ENCODE measurements at regions not wholly inside any gene's neighbourhood (a gene's known extent, or its start where the extent isn't known, plus 50 kb on each side); places are given as distances from the start of the nearest gene placed in this dataset.

GRCh38 chr18:37689841-37690240, 124.2 kb upstream of the CELF4 start:
- no peak for DNase-seq
- WGBS (ENCODE audit: insufficient coverage) = no CpG with 5 or more reads among the region's 1 CpG
- Mint-ChIP-seq H3K27ac (no peak overlapping the region), H3K27me3 (no peaks in the 10 kb centered on the region), H3K9me3 (peaks cover 0 to 4% (median 3%) of the 10 kb centered on the region in 3 donors), H3K4me3 (no peak overlapping the region), H3K4me1 (no peaks in the 10 kb centered on the region), H3K36me3 (no peaks in the 10 kb centered on the region)
- no peak overlapping the region for H3K4me3 ChIP-seq (ENCODE audit: control insufficient read depth in 1 of 2, extremely low read depth in 1 of 2, low read length in 1 of 2)
- H3K27me3 ChIP-seq (replicated peaks in 1 of 2; ENCODE audit: control insufficient read depth in 2 of 2, extremely low read depth in 1 of 2, insufficient read depth in 2 of 2, low read length in 1 of 2) = no peaks in the 10 kb centered on the region
- no peak for ATAC-seq (replicated peaks in 1 of 4)
- H3K4me1 ChIP-seq (ENCODE audit: control insufficient read depth in 1 of 2, extremely low read depth in 1 of 2, insufficient read depth in 2 of 2, low read length in 2 of 2) = no peaks in the 10 kb centered on the region
- no peaks in the 10 kb centered on the region for H3K9me3 ChIP-seq
- no peak overlapping the region for H3K27ac ChIP-seq (ENCODE audit: low read length)
- no peaks in the 10 kb centered on the region for H3K36me3 ChIP-seq (ENCODE audit: control insufficient read depth in 2 of 2, extremely low read depth in 1 of 2, insufficient read depth in 1 of 2, low read length in 1 of 2)
- CTCF ChIA-PET = no interaction called here
- POLR2A ChIA-PET = no interaction called here

- no peaks in the 10 kb centered on the region for H3K4me1 ChIP-seq (ENCODE audit: control insufficient read depth in 1 of 2, extremely low read depth in 1 of 2, insufficient read depth in 2 of 2, low read length in 2 of 2)
- WGBS (ENCODE audit: insufficient coverage) = 80% methylated on average over 2 of the region's 3 CpGs
- ChIA-PET CTCF (no interaction called here), POLR2A (no interaction called here)
- Mint-ChIP-seq H3K27ac (no peak overlapping the region), H3K27me3 (no peaks in the 10 kb centered on the region), H3K36me3 (no peaks in the 10 kb centered on the region), H3K9me3 (peaks cover 0 to 6% (median 2%) of the 10 kb centered on the region in 3 donors), H3K4me1 (no peaks in the 10 kb centered on the region), H3K4me3 (no peak overlapping the region)
- no peaks in the 10 kb centered on the region for H3K9me3 ChIP-seq
- H3K36me3 ChIP-seq (ENCODE audit: control insufficient read depth in 2 of 2, extremely low read depth in 1 of 2, insufficient read depth in 1 of 2, low read length in 1 of 2) = no peaks in the 10 kb centered on the region
- H3K27me3 ChIP-seq (replicated peaks in 1 of 2; ENCODE audit: control insufficient read depth in 2 of 2, extremely low read depth in 1 of 2, insufficient read depth in 2 of 2, low read length in 1 of 2) = no peaks in the 10 kb centered on the region
- H3K27ac ChIP-seq (ENCODE audit: low read length) = no peak overlapping the region
- DNase-seq (no peak), ATAC-seq (replicated peaks in 1 of 4) (no peak)
- H3K4me3 ChIP-seq (ENCODE audit: control insufficient read depth in 1 of 2, extremely low read depth in 1 of 2, low read length in 1 of 2) = no peak overlapping the region
Measured at GRCh38 chr18:37684590-37684989, 119.0 kb upstream of the CELF4 start.

- ATAC-seq (replicated peaks in 1 of 4) (no peak), DNase-seq (no peak)
- Mint-ChIP-seq H3K36me3 (no peaks in the 10 kb centered on the region), H3K27ac (no peak overlapping the region), H3K4me3 (no peak overlapping the region), H3K4me1 (no peaks in the 10 kb centered on the region), H3K27me3 (no peaks in the 10 kb centered on the region), H3K9me3 (peaks cover 0 to 6% (median 2%) of the 10 kb centered on the region in 3 donors)
- 83% methylated on average over 3 of the region's 5 CpGs for WGBS (ENCODE audit: insufficient coverage)
- H3K27me3 ChIP-seq (replicated peaks in 1 of 2; ENCODE audit: control insufficient read depth in 2 of 2, extremely low read depth in 1 of 2, insufficient read depth in 2 of 2, low read length in 1 of 2) = no peaks in the 10 kb centered on the region
- H3K9me3 ChIP-seq = no peaks in the 10 kb centered on the region
- H3K36me3 ChIP-seq (ENCODE audit: control insufficient read depth in 2 of 2, extremely low read depth in 1 of 2, insufficient read depth in 1 of 2, low read length in 1 of 2) = no peaks in the 10 kb centered on the region
- ChIA-PET POLR2A (no interaction called here), CTCF (no interaction called here)
- no peak overlapping the region for H3K27ac ChIP-seq (ENCODE audit: low read length)
- H3K4me3 ChIP-seq (ENCODE audit: control insufficient read depth in 1 of 2, extremely low read depth in 1 of 2, low read length in 1 of 2) = no peak overlapping the region
- H3K4me1 ChIP-seq (ENCODE audit: control insufficient read depth in 1 of 2, extremely low read depth in 1 of 2, insufficient read depth in 2 of 2, low read length in 2 of 2) = no peaks in the 10 kb centered on the region
Measured at GRCh38 chr18:37684183-37684582, 118.6 kb upstream of the CELF4 start.

GRCh38 chr18:37680911-37681310, 115.3 kb upstream of the CELF4 start:
- DNase-seq (no peak), ATAC-seq (replicated peaks in 1 of 4) (no peak)
- WGBS (ENCODE audit: insufficient coverage) = 100% methylated on average over 1 of the region's 3 CpGs
- Histone ChIP-seq H3K4me1 (ENCODE audit: control insufficient read depth in 1 of 2, extremely low read depth in 1 of 2, insufficient read depth in 2 of 2, low read length in 2 of 2) (no peaks in the 10 kb centered on the region), H3K9me3 (no peaks in the 10 kb centered on the region), H3K4me3 (ENCODE audit: control insufficient read depth in 1 of 2, extremely low read depth in 1 of 2, low read length in 1 of 2) (no peak overlapping the region), H3K27ac (ENCODE audit: low read length) (no peak overlapping the region), H3K27me3 (replicated peaks in 1 of 2; ENCODE audit: control insufficient read depth in 2 of 2, extremely low read depth in 1 of 2, insufficient read depth in 2 of 2, low read length in 1 of 2) (no peaks in the 10 kb centered on the region), H3K36me3 (ENCODE audit: control insufficient read depth in 2 of 2, extremely low read depth in 1 of 2, insufficient read depth in 1 of 2, low read length in 1 of 2) (no peaks in the 10 kb centered on the region)
- Mint-ChIP-seq H3K27ac (no peak overlapping the region), H3K4me3 (no peak overlapping the region), H3K36me3 (no peaks in the 10 kb centered on the region), H3K27me3 (no peaks in the 10 kb centered on the region), H3K4me1 (no peaks in the 10 kb centered on the region), H3K9me3 (peaks cover under 1 to 6% (median 2%) of the 10 kb centered on the region in 3 donors)
- CTCF ChIA-PET = no interaction called here
- POLR2A ChIA-PET = no interaction called here

GRCh38 chr18:37676276-37676675, 110.7 kb upstream of the CELF4 start:
- no peaks in the 10 kb centered on the region for H3K27me3 ChIP-seq (replicated peaks in 1 of 2; ENCODE audit: control insufficient read depth in 2 of 2, extremely low read depth in 1 of 2, insufficient read depth in 2 of 2, low read length in 1 of 2)
- ChIA-PET POLR2A (no interaction called here), CTCF (no interaction called here)
- H3K4me1 Mint-ChIP-seq = no peaks in the 10 kb centered on the region
- DNase-seq = no peak
- no peak overlapping the region for H3K4me3 Mint-ChIP-seq
- no peak overlapping the region for H3K27ac Mint-ChIP-seq
- H3K9me3 ChIP-seq = no peaks in the 10 kb centered on the region
- WGBS (ENCODE audit: insufficient coverage) = no CpG with 5 or more reads among the region's 1 CpG
- H3K36me3 ChIP-seq (ENCODE audit: control insufficient read depth in 2 of 2, extremely low read depth in 1 of 2, insufficient read depth in 1 of 2, low read length in 1 of 2) = no peaks in the 10 kb centered on the region
- ATAC-seq (replicated peaks in 1 of 4) = no peak
- no peaks in the 10 kb centered on the region for H3K4me1 ChIP-seq (ENCODE audit: control insufficient read depth in 1 of 2, extremely low read depth in 1 of 2, insufficient read depth in 2 of 2, low read length in 2 of 2)
- no peak overlapping the region for H3K27ac ChIP-seq (ENCODE audit: low read length)
- no peaks in the 10 kb centered on the region for H3K27me3 Mint-ChIP-seq
- peaks cover 0 to 5% (median 0%) of the 10 kb centered on the region in 3 donors for H3K9me3 Mint-ChIP-seq
- no peak overlapping the region for H3K4me3 ChIP-seq (ENCODE audit: control insufficient read depth in 1 of 2, extremely low read depth in 1 of 2, low read length in 1 of 2)
- H3K36me3 Mint-ChIP-seq = no peaks in the 10 kb centered on the region

GRCh38 chr18:37675699-37676098, 110.1 kb upstream of the CELF4 start:
- Histone ChIP-seq H3K4me3 (ENCODE audit: control insufficient read depth in 1 of 2, extremely low read depth in 1 of 2, low read length in 1 of 2) (no peak overlapping the region), H3K36me3 (ENCODE audit: control insufficient read depth in 2 of 2, extremely low read depth in 1 of 2, insufficient read depth in 1 of 2, low read length in 1 of 2) (no peaks in the 10 kb centered on the region), H3K4me1 (ENCODE audit: control insufficient read depth in 1 of 2, extremely low read depth in 1 of 2, insufficient read depth in 2 of 2, low read length in 2 of 2) (no peaks in the 10 kb centered on the region), H3K27ac (ENCODE audit: low read length) (no peak overlapping the region), H3K27me3 (replicated peaks in 1 of 2; ENCODE audit: control insufficient read depth in 2 of 2, extremely low read depth in 1 of 2, insufficient read depth in 2 of 2, low read length in 1 of 2) (no peaks in the 10 kb centered on the region), H3K9me3 (no peaks in the 10 kb centered on the region)
- Mint-ChIP-seq H3K4me3 (no peak overlapping the region), H3K4me1 (no peaks in the 10 kb centered on the region), H3K9me3 (peaks cover 0 to 5% (median 0%) of the 10 kb centered on the region in 3 donors), H3K36me3 (no peaks in the 10 kb centered on the region), H3K27me3 (no peaks in the 10 kb centered on the region), H3K27ac (no peak overlapping the region)
- ChIA-PET CTCF (no interaction called here), POLR2A (no interaction called here)
- DNase-seq = no peak
- ATAC-seq (replicated peaks in 1 of 4) = no peak
- WGBS (ENCODE audit: insufficient coverage) = no CpG with 5 or more reads among the region's 1 CpG

GRCh38 chr18:37674570-37674969, 109.0 kb upstream of the CELF4 start:
- POLR2A ChIA-PET = no interaction called here
- 20% methylated on average over 1 of the region's 4 CpGs for WGBS (ENCODE audit: insufficient coverage)

More at GRCh38 chr18:37674570-37674969, 109.0 kb upstream of the CELF4 start:
- Mint-ChIP-seq H3K36me3 (no peaks in the 10 kb centered on the region), H3K4me3 (no peak overlapping the region), H3K27ac (no peak overlapping the region), H3K27me3 (no peaks in the 10 kb centered on the region), H3K4me1 (no peaks in the 10 kb centered on the region), H3K9me3 (peaks cover 0 to 5% (median 0%) of the 10 kb centered on the region in 3 donors)
- H3K27me3 ChIP-seq (replicated peaks in 1 of 2; ENCODE audit: control insufficient read depth in 2 of 2, extremely low read depth in 1 of 2, insufficient read depth in 2 of 2, low read length in 1 of 2) = no peaks in the 10 kb centered on the region
- no peaks in the 10 kb centered on the region for H3K9me3 ChIP-seq
- H3K27ac ChIP-seq (ENCODE audit: low read length) = no peak overlapping the region
- DNase-seq (no peak), ATAC-seq (replicated peaks in 1 of 4) (no peak)
- no peaks in the 10 kb centered on the region for H3K36me3 ChIP-seq (ENCODE audit: control insufficient read depth in 2 of 2, extremely low read depth in 1 of 2, insufficient read depth in 1 of 2, low read length in 1 of 2)
- CTCF ChIA-PET = no interaction called here
- H3K4me3 ChIP-seq (ENCODE audit: control insufficient read depth in 1 of 2, extremely low read depth in 1 of 2, low read length in 1 of 2) = no peak overlapping the region
- H3K4me1 ChIP-seq (ENCODE audit: control insufficient read depth in 1 of 2, extremely low read depth in 1 of 2, insufficient read depth in 2 of 2, low read length in 2 of 2) = no peaks in the 10 kb centered on the region

Measured in T-cell (primary cell).